K562 (cell line): ENCODE measurements at regions not wholly inside any gene's neighbourhood (a gene's known extent, or its start where the extent isn't known, plus 50 kb on each side); places are given as distances from the start of the nearest gene placed in this dataset.

Experiments
- DPF2 ChIP-seq: fragments of 450-650 bp; IDR thresholded peaks from 2 replicates; pipeline ENCODE4 v1.6.1; 2016
- ELK1 ChIP-seq: sonication (generic); formaldehyde crosslinking; IDR thresholded peaks from 2 replicates; pipeline ENCODE4 v1.8.1; 2022; ENCODE audit warnings: missing genetic modification reagents
- HNRNPH1 ChIP-seq: fragments of 200-400 bp; formaldehyde crosslinking; optimal IDR thresholded peaks from 2 replicates; pipeline ENCODE3; 2017; ENCODE audit warnings: low read depth, mild to moderate bottlenecking, low read length, moderate library complexity
- MXI1 ChIP-seq: IDR thresholded peaks from 2 replicates; pipeline ENCODE4 v1.6.1; 2011; ENCODE audit warnings: low read depth, mild to moderate bottlenecking, improper control_type of control experiment, low read length
- PML ChIP-seq: IDR thresholded peaks from 2 replicates; pipeline ENCODE4 v1.6.1; 2012; ENCODE audit warnings: low read length, inconsistent platforms
- POLR2AphosphoS5 ChIP-seq: IDR thresholded peaks from 2 replicates; pipeline ENCODE4 v1.6.1; 2011; ENCODE audit warnings: mild to moderate bottlenecking, low read depth, low read length, moderate library complexity; ENCODE audit not compliant: control insufficient read depth, insufficient read depth
- YY1 ChIP-seq, 3 experiments: IDR thresholded peaks; 2 replicates each; pipeline ENCODE4 v1.6.1; 2011; ENCODE audit warnings: low read length in 2 of 3, mild to moderate bottlenecking in 2 of 3, moderate library complexity in 2 of 3, borderline replicate concordance in 1 of 3, control low read depth in 1 of 3, low read depth in 1 of 3; ENCODE audit not compliant: insufficient read depth in 3 of 3, insufficient replicate concordance in 2 of 3, control insufficient read depth in 1 of 3, insufficient read length in 1 of 3; ENCODE audit errors: extremely low read depth in 1 of 3
- ZNF124 ChIP-seq: sonication (generic); formaldehyde crosslinking; IDR thresholded peaks from 2 replicates; pipeline ENCODE4 v1.8.1; 2022; ENCODE audit warnings: missing genetic modification reagents
- ZNF311 ChIP-seq: fragments of 250-450 bp; sonication (Bioruptor Pico); IDR thresholded peaks from 2 replicates; pipeline ENCODE4 v1.4.0; 2020; ENCODE audit warnings: mild to moderate bottlenecking, moderate library complexity
- TF ChIP-seq, protein P1 (sequence below), 3 experiments: IDR thresholded peaks in 2 of 3; conservative IDR thresholded peaks in 1 of 3; 2 replicates each; pipeline ENCODE4 v1.5.1; 2011 to 2012; ENCODE audit warnings: low read length in 3 of 3, mild to moderate bottlenecking in 3 of 3, control low read depth in 2 of 3, improper control_type of control experiment in 1 of 3, inconsistent platforms in 1 of 3, low read depth in 1 of 3, mixed read lengths in 1 of 3, moderate library complexity in 1 of 3; ENCODE audit not compliant: insufficient read depth in 2 of 3
- TF ChIP-seq, protein P2 (sequence below): sonication (generic); formaldehyde crosslinking; IDR thresholded peaks from 2 replicates; pipeline ENCODE4 v1.8.1; 2023; ENCODE audit warnings: mild to moderate bottlenecking, missing genetic modification reagents, moderate library complexity
- TF ChIP-seq, protein P3 (sequence below): fragments of 450-650 bp; IDR thresholded peaks from 2 replicates; pipeline ENCODE4 v1.7.1; 2018; ENCODE audit warnings: mild to moderate bottlenecking, low read depth; ENCODE audit not compliant: partially characterized antibody
- TF ChIP-seq, protein P4 (sequence below): sonication (generic); formaldehyde crosslinking; IDR thresholded peaks from 2 replicates; pipeline ENCODE4 v1.8.1; 2023; ENCODE audit warnings: mild to moderate bottlenecking, missing genetic modification reagents
- TF ChIP-seq, protein P5 (sequence below): IDR thresholded peaks from 2 replicates; pipeline ENCODE4 v1.6.1; 2011; ENCODE audit warnings: borderline replicate concordance, low read depth, mild to moderate bottlenecking, moderate library complexity, low read length; ENCODE audit not compliant: insufficient read depth, poor library complexity, severe bottlenecking

GRCh38 chr11:112663947-112664634, 297.1 kb upstream of the NCAM1 start:
- TF ChIP-seq ZNF311 (CRISPR knock-in tag): no peak
- TF ChIP-seq, protein P1, sequence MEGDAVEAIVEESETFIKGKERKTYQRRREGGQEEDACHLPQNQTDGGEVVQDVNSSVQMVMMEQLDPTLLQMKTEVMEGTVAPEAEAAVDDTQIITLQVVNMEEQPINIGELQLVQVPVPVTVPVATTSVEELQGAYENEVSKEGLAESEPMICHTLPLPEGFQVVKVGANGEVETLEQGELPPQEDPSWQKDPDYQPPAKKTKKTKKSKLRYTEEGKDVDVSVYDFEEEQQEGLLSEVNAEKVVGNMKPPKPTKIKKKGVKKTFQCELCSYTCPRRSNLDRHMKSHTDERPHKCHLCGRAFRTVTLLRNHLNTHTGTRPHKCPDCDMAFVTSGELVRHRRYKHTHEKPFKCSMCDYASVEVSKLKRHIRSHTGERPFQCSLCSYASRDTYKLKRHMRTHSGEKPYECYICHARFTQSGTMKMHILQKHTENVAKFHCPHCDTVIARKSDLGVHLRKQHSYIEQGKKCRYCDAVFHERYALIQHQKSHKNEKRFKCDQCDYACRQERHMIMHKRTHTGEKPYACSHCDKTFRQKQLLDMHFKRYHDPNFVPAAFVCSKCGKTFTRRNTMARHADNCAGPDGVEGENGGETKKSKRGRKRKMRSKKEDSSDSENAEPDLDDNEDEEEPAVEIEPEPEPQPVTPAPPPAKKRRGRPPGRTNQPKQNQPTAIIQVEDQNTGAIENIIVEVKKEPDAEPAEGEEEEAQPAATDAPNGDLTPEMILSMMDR (IDR thresholded peaks at IDR 0.05 in 2 of 3, conservative IDR thresholded peaks at IDR 0.05 in 1 of 3; ENCODE audit: insufficient read depth in 2 of 3, low read depth in 1 of 3, low read length in 3 of 3): no peak
- TF ChIP-seq, protein P2, sequence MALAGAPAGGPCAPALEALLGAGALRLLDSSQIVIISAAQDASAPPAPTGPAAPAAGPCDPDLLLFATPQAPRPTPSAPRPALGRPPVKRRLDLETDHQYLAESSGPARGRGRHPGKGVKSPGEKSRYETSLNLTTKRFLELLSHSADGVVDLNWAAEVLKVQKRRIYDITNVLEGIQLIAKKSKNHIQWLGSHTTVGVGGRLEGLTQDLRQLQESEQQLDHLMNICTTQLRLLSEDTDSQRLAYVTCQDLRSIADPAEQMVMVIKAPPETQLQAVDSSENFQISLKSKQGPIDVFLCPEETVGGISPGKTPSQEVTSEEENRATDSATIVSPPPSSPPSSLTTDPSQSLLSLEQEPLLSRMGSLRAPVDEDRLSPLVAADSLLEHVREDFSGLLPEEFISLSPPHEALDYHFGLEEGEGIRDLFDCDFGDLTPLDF (CRISPR knock-in tag): no peak
- no peak for TF ChIP-seq POLR2AphosphoS5
- no peak for TF ChIP-seq DPF2
- TF ChIP-seq, protein P3, sequence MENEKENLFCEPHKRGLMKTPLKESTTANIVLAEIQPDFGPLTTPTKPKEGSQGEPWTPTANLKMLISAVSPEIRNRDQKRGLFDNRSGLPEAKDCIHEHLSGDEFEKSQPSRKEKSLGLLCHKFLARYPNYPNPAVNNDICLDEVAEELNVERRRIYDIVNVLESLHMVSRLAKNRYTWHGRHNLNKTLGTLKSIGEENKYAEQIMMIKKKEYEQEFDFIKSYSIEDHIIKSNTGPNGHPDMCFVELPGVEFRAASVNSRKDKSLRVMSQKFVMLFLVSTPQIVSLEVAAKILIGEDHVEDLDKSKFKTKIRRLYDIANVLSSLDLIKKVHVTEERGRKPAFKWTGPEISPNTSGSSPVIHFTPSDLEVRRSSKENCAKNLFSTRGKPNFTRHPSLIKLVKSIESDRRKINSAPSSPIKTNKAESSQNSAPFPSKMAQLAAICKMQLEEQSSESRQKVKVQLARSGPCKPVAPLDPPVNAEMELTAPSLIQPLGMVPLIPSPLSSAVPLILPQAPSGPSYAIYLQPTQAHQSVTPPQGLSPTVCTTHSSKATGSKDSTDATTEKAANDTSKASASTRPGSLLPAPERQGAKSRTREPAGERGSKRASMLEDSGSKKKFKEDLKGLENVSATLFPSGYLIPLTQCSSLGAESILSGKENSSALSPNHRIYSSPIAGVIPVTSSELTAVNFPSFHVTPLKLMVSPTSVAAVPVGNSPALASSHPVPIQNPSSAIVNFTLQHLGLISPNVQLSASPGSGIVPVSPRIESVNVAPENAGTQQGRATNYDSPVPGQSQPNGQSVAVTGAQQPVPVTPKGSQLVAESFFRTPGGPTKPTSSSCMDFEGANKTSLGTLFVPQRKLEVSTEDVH: no peak
- no peak for TF ChIP-seq MXI1
- TF ChIP-seq PML: no peak
- no peak for TF ChIP-seq ZNF124 (CRISPR knock-in tag)
- TF ChIP-seq, protein P4, sequence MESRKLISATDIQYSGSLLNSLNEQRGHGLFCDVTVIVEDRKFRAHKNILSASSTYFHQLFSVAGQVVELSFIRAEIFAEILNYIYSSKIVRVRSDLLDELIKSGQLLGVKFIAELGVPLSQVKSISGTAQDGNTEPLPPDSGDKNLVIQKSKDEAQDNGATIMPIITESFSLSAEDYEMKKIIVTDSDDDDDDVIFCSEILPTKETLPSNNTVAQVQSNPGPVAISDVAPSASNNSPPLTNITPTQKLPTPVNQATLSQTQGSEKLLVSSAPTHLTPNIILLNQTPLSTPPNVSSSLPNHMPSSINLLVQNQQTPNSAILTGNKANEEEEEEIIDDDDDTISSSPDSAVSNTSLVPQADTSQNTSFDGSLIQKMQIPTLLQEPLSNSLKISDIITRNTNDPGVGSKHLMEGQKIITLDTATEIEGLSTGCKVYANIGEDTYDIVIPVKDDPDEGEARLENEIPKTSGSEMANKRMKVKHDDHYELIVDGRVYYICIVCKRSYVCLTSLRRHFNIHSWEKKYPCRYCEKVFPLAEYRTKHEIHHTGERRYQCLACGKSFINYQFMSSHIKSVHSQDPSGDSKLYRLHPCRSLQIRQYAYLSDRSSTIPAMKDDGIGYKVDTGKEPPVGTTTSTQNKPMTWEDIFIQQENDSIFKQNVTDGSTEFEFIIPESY (CRISPR knock-in tag): no peak
- TF ChIP-seq, protein P5, sequence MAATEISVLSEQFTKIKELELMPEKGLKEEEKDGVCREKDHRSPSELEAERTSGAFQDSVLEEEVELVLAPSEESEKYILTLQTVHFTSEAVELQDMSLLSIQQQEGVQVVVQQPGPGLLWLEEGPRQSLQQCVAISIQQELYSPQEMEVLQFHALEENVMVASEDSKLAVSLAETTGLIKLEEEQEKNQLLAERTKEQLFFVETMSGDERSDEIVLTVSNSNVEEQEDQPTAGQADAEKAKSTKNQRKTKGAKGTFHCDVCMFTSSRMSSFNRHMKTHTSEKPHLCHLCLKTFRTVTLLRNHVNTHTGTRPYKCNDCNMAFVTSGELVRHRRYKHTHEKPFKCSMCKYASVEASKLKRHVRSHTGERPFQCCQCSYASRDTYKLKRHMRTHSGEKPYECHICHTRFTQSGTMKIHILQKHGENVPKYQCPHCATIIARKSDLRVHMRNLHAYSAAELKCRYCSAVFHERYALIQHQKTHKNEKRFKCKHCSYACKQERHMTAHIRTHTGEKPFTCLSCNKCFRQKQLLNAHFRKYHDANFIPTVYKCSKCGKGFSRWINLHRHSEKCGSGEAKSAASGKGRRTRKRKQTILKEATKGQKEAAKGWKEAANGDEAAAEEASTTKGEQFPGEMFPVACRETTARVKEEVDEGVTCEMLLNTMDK: no peak
- TF ChIP-seq YY1 (IDR thresholded peaks at IDR 0.05; ENCODE audit: borderline replicate concordance in 1 of 3, control insufficient read depth in 1 of 3, extremely low read depth in 1 of 3, insufficient read depth in 3 of 3, insufficient read length in 1 of 3, insufficient replicate concordance in 2 of 3, low read depth in 1 of 3, low read length in 2 of 3): no peak
- no peak for TF ChIP-seq ELK1 (CRISPR knock-in tag)
- TF ChIP-seq HNRNPH1: no peak
